ENCODE measurements at regions not wholly inside any gene's neighbourhood (a gene's known extent, or its start where the extent isn't known, plus 50 kb on each side); places are given as distances from the start of the nearest gene placed in this dataset.
A peak's percentile ranks its signal among the peaks of the same experiment; 100 is the strongest.

DNA sequence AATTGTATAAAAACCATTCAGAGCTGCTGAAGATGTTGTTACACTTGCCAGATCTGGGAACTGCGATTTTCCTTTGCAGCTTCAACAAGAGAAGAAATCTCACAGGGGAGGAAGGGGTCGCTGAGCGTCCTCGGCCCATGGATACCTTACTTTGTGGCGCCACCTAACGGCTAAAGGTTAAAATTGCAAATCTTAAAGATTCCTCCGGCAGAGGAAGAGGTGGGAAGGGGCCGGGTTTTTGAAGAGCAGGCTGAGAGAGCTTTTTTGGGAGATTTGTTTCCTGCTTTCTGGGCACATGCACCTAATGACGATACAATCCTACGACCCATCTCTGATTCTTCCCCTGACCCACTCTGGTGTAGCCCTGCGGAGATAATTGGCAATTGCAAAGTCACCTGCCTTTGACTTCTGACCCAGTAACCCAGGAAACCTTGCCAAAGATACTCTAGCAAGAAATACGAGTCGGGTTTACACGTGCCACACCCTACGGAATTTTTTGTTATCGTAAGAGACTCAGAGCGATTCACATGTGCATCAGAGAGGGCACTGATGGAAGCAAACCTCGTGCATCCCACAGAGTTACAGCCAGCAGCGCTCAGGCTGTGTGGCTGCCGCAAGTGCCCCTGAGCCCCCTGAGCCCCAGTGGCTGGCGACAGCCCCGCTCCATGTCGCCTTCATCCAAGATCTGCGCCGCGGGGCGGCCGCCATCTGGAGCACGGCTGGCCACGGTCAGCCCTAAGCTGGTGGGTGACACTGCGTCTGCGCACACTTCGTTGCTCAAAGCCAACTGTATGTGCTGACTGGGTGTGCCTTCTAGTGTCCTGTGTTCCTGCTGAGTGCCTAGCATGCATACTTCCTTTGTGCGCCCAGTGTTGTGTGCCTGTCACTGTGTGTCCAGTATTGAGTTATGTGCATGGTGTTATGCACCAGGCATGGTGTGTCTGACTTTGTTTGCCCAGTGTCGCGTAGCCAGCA, 55.2 kb upstream of the CHRNA7 start:
- no peaks in the 10 kb centered on the region for H3K9me3 Mint-ChIP-seq
- H3K27ac Mint-ChIP-seq, result peak overlapping the region in 1 of 3 experiments; percentile 11
- TF ChIP-seq, protein P1, sequence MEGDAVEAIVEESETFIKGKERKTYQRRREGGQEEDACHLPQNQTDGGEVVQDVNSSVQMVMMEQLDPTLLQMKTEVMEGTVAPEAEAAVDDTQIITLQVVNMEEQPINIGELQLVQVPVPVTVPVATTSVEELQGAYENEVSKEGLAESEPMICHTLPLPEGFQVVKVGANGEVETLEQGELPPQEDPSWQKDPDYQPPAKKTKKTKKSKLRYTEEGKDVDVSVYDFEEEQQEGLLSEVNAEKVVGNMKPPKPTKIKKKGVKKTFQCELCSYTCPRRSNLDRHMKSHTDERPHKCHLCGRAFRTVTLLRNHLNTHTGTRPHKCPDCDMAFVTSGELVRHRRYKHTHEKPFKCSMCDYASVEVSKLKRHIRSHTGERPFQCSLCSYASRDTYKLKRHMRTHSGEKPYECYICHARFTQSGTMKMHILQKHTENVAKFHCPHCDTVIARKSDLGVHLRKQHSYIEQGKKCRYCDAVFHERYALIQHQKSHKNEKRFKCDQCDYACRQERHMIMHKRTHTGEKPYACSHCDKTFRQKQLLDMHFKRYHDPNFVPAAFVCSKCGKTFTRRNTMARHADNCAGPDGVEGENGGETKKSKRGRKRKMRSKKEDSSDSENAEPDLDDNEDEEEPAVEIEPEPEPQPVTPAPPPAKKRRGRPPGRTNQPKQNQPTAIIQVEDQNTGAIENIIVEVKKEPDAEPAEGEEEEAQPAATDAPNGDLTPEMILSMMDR (IDR thresholded peaks at IDR 0.05; ENCODE audit: unreplicated experiment in 3 of 3), result peak; percentile 74 to 85 (median 75)
- H3K4me3 Mint-ChIP-seq, result peak overlapping the region in 2 of 3 experiments; percentile 6 to 60
- H3K4me1 Mint-ChIP-seq, result peaks cover 7% of the 10 kb centered on the region
- H3K27me3 Mint-ChIP-seq (ENCODE audit: low read depth), result peaks cover 26% of the 10 kb centered on the region
- H3K36me3 Mint-ChIP-seq (ENCODE audit: low read depth), result no peaks in the 10 kb centered on the region

- H3K4me3 Mint-ChIP-seq, result peak overlapping the region in 1 of 3 experiments; percentile 24
- H3K36me3 Mint-ChIP-seq (ENCODE audit: low read depth), result no peaks in the 10 kb centered on the region
These were observed 54.5 kb upstream of the CHRNA7 start for GRCh38 chr15:31975830-31976229.

DNA sequence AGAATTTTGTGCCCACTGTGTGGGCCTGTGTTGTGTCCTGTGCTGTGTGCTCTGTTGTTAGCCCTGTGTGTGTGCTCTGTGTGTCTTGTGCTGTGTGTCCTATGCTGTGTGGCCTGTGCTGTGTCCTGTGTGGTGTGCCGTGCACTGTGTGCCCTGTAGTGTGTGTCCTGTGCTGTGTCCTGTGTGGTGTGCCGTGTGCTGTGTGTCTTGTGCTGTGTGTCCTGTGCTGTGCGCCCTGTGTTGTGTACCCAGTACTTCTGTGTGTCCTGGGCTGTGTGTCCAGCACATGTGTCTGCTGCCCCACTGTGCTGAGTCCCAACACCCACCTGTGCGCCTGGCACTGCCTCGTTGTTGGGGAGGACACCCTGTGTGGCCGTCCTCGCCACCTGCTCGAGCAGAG, 53.2 kb upstream of the CHRNA7 start:
- Mint-ChIP-seq H3K27ac (no peak overlapping the region), H3K4me1 (peaks cover 7% of the 10 kb centered on the region), H3K4me3 (no peak overlapping the region), H3K9me3 (no peaks in the 10 kb centered on the region), H3K27me3 (ENCODE audit: low read depth) (peaks cover 23% of the 10 kb centered on the region), H3K36me3 (ENCODE audit: low read depth) (no peaks in the 10 kb centered on the region)
- TF ChIP-seq, protein P1 (IDR thresholded peaks at IDR 0.05; ENCODE audit: unreplicated experiment in 3 of 3), result no peak

More at GRCh38 chr15:31975830-31976229, 54.5 kb upstream of the CHRNA7 start:
- H3K27me3 Mint-ChIP-seq (ENCODE audit: low read depth), result peaks cover 23% of the 10 kb centered on the region
- no peaks in the 10 kb centered on the region for H3K9me3 Mint-ChIP-seq
- TF ChIP-seq, protein P1 (IDR thresholded peaks at IDR 0.05; ENCODE audit: unreplicated experiment in 3 of 3), result peak in 1 of 3 experiments; percentile 15
- peaks cover 7% of the 10 kb centered on the region for H3K4me1 Mint-ChIP-seq
- H3K27ac Mint-ChIP-seq, result no peak overlapping the region

DNA sequence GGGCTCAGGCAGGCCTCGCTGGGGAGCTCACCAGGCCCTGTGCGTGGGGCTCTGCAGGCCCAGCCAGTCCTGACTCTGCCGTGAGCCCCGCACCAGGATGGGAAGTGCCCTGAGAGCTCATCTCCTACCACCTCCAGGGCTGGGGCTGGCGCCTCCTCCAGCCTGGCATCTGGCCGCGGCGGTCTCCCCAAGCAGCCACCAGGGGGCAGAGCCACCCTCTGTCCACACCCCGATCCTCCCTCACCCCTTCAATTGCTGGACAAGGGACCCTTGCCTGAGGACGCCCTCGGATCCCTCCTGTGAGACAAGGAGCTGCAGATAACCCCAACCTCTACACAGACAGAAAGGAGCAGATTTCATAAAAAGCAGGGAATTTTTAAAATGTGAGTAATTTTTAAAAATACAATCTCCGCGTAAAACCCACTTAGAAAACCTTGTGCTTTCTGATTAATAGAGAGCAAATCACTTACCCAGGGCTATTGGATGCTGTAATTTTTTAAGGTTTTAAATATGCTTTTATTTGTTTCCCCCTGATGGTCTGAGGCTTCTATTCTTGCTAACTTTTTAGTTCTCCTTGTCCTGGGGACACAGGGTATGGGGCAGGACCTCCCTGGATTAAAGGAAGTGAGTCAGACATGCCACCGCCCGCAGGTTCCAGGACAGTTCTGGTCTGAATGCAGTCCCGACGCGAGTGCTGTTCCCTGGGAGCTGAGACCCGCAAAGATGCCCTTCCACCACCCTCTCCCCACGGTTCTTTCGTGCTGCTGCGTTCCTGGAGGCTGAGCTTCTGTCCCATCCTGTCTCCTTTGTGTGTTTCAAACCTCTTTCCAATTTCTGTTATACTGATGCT, 52.3 kb upstream of the CHRNA7 start:
- Mint-ChIP-seq H3K27me3 (ENCODE audit: low read depth) (peaks cover 23% of the 10 kb centered on the region), H3K4me3 (no peak overlapping the region), H3K4me1 (peaks cover 7% of the 10 kb centered on the region), H3K27ac (no peak overlapping the region), H3K9me3 (no peaks in the 10 kb centered on the region), H3K36me3 (ENCODE audit: low read depth) (no peaks in the 10 kb centered on the region)
- TF ChIP-seq, protein P1 (IDR thresholded peaks at IDR 0.05; ENCODE audit: unreplicated experiment in 3 of 3), result peak; percentile 90 to 94 (median 90)
